Activated CD4-positive, CD25-positive, alpha-beta regulatory T cell treated with anti-CD3 and anti-CD28 coated beads, Interleukin-2, amount 50 U/mL, for 24 hours (primary cell): ENCODE measurements at regions not wholly inside any gene's neighbourhood (a gene's known extent, or its start where the extent isn't known, plus 50 kb on each side); places are given as distances from the start of the nearest gene placed in this dataset.
"Not testable (repeated sequence)": the region's sequence is repeated elsewhere in the genome, so short reads cannot be mapped to it uniquely, and the experiment has no call there.

ENCODE experiments used
- ATAC-seq, 2 donors: fragments of 150-1000 bp; cut with Tn5 transposase; one replicate each; pipeline ENCODE4 v1.10.0; 2021; ENCODE audit warnings: mild to moderate bottlenecking in 1 of 2, moderate library complexity in 1 of 2

GRCh38 chr4:42205541-42205940 is 53.1 kb upstream of the BEND4 start:
- ATAC-seq, result no peak

- ATAC-seq, result no peak
Observed at GRCh38 chr4:42216664-42217063, 64.2 kb upstream of the BEND4 start.

GRCh38 chr4:42225286-42225685 is 72.8 kb upstream of the BEND4 start:
- ATAC-seq, result no peak

GRCh38 chr4:42234817-42235216 is 82.4 kb upstream of the BEND4 start:
- no peak for ATAC-seq

GRCh38 chr4:42235304-42236021 is 83.0 kb upstream of the BEND4 start:
- no peak for ATAC-seq

- ATAC-seq, result no peak
Observed at GRCh38 chr4:42237010-42237409, 84.6 kb upstream of the BEND4 start.

- no peak for ATAC-seq
Observed at GRCh38 chr4:42237451-42237850, 85.0 kb upstream of the BEND4 start.

GRCh38 chr4:42248972-42249371 is 96.5 kb upstream of the BEND4 start:
- ATAC-seq, result no peak

- ATAC-seq, result no peak
Observed at GRCh38 chr4:42252315-42252714, 99.9 kb upstream of the BEND4 start.

GRCh38 chr4:42257645-42258044 is 105.2 kb upstream of the BEND4 start:
- not testable (repeated sequence) for ATAC-seq

- ATAC-seq, result no peak
Observed at GRCh38 chr4:42262701-42263490, 110.4 kb upstream of the BEND4 start.

GRCh38 chr4:42265782-42266602 is 113.5 kb upstream of the BEND4 start:
- no peak for ATAC-seq

- ATAC-seq, result no peak
Observed at GRCh38 chr4:42267724-42268123, 115.3 kb upstream of the BEND4 start.

GRCh38 chr4:42268824-42269223 is 116.4 kb upstream of the BEND4 start:
- no peak for ATAC-seq

GRCh38 chr4:42271096-42271495 is 118.6 kb upstream of the BEND4 start:
- no peak for ATAC-seq

- ATAC-seq, result no peak
Observed at GRCh38 chr4:42277291-42277690, 120.0 kb upstream of the SHISA3 start.

- ATAC-seq, result no peak
Observed at GRCh38 chr4:42278709-42279324, 118.5 kb upstream of the SHISA3 start.

GRCh38 chr4:42280327-42281095 is 116.8 kb upstream of the SHISA3 start:
- ATAC-seq, result no peak

GRCh38 chr4:42281324-42282020 is 115.8 kb upstream of the SHISA3 start:
- ATAC-seq, result peak; percentile 20 to 21

- ATAC-seq, result peak in 1 of 2 donors; percentile 44
Observed at GRCh38 chr4:42282081-42282901, 115.0 kb upstream of the SHISA3 start.

- ATAC-seq, result no peak
Observed at GRCh38 chr4:42284030-42284429, 113.3 kb upstream of the SHISA3 start.
